Nephron progenitor cell (in vitro differentiated cells): ENCODE measurements at regions not wholly inside any gene's neighbourhood (a gene's known extent, or its start where the extent isn't known, plus 50 kb on each side); places are given as distances from the start of the nearest gene placed in this dataset.
A peak's percentile ranks its signal among the peaks of the same experiment; 100 is the strongest.

ENCODE experiments used
- DNase-seq: peaks from one replicate; pipeline ENCODE4 v3.0.0; 2021
- H3K27ac Mint-ChIP-seq: 2 replicates; pipeline ENCODE4 v1.8.0; 2021; ENCODE audit warnings: mild to moderate bottlenecking, moderate library complexity, mixed read lengths
- H3K27me3 Mint-ChIP-seq: 2 replicates; pipeline ENCODE4 v1.8.0; 2021; ENCODE audit warnings: mild to moderate bottlenecking, low read depth, mixed read lengths; ENCODE audit not compliant: poor library complexity
- H3K36me3 Mint-ChIP-seq: 2 replicates; pipeline ENCODE4 v1.8.0; 2021; ENCODE audit warnings: low read depth, mixed read lengths
- H3K4me1 Mint-ChIP-seq: 2 replicates; pipeline ENCODE4 v1.8.0; 2021; ENCODE audit warnings: mixed read lengths
- H3K4me3 Mint-ChIP-seq: 2 replicates; pipeline ENCODE4 v1.8.0; 2021; ENCODE audit warnings: mild to moderate bottlenecking, moderate library complexity, mixed read lengths
- H3K9me3 Mint-ChIP-seq: 2 replicates; pipeline ENCODE4 v1.8.0; 2021; ENCODE audit warnings: mild to moderate bottlenecking, moderate library complexity, mixed read lengths
- TF ChIP-seq, protein P1 (sequence below): fragments of 200-600 bp; sonication (generic); IDR thresholded peaks from 2 replicates; pipeline ENCODE4 v1.5.0; 2021; ENCODE audit warnings: antibody characterized with exemption

DNA sequence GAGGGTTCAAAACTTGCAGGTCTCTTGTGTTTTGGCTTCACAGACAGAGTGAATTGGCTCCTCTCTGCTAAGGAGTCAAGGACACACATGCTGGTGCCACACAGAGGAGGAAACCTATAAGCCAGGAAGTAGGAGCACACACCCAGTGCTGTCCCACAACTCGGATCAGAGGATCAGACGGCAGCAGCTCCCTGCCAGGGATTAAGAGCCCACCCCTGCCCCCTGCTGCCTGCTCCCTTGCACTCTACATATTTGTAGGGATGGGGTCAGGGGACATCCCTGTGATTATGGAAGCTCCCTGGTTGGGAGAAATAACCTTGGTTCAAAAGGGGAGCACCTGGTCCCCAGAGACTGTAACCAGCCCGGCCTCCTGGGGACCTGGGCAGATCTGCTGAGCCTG lies 77.5 kb upstream of the CLDN10 start:
- peaks cover 27% of the 10 kb centered on the region for H3K27me3 Mint-ChIP-seq

DNA sequence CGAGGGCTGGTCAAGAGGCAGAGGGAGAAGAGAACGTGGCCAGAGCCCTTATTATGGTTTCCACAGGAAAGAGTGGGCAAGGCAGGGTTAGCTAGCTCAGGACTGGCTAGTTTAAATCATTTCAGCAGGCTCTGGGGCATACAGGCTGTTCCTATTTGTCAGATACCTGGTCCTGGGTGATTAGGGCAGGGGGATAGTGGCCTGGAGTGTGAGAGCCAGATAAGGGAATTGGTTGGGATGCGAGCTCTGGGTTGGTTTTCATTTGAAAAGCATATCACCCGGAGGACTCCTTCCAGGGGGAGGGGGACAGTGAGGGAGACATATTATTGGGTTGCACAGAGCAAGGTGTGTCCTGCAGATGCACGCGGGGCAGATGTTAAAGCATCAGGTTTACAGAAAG lies 75.3 kb upstream of the CLDN10 start:
- Mint-ChIP-seq H3K4me1 (peaks cover 6% of the 10 kb centered on the region), H3K36me3 (no peaks in the 10 kb centered on the region), H3K27me3 (peaks cover 34% of the 10 kb centered on the region), H3K9me3 (no peaks in the 10 kb centered on the region), H3K4me3 (no peak overlapping the region), H3K27ac (no peak overlapping the region)
- DNase-seq = no peak
- TF ChIP-seq, protein P1, sequence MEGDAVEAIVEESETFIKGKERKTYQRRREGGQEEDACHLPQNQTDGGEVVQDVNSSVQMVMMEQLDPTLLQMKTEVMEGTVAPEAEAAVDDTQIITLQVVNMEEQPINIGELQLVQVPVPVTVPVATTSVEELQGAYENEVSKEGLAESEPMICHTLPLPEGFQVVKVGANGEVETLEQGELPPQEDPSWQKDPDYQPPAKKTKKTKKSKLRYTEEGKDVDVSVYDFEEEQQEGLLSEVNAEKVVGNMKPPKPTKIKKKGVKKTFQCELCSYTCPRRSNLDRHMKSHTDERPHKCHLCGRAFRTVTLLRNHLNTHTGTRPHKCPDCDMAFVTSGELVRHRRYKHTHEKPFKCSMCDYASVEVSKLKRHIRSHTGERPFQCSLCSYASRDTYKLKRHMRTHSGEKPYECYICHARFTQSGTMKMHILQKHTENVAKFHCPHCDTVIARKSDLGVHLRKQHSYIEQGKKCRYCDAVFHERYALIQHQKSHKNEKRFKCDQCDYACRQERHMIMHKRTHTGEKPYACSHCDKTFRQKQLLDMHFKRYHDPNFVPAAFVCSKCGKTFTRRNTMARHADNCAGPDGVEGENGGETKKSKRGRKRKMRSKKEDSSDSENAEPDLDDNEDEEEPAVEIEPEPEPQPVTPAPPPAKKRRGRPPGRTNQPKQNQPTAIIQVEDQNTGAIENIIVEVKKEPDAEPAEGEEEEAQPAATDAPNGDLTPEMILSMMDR = no peak

More for the DNA sequence above, 77.5 kb upstream of the CLDN10 start:
- H3K36me3 Mint-ChIP-seq = no peaks in the 10 kb centered on the region
- H3K27ac Mint-ChIP-seq = no peak overlapping the region
- DNase-seq = peak; percentile 9
- H3K4me3 Mint-ChIP-seq = no peak overlapping the region
- TF ChIP-seq, protein P1 = no peak
- no peaks in the 10 kb centered on the region for H3K9me3 Mint-ChIP-seq
- peaks cover 4% of the 10 kb centered on the region for H3K4me1 Mint-ChIP-seq

DNA sequence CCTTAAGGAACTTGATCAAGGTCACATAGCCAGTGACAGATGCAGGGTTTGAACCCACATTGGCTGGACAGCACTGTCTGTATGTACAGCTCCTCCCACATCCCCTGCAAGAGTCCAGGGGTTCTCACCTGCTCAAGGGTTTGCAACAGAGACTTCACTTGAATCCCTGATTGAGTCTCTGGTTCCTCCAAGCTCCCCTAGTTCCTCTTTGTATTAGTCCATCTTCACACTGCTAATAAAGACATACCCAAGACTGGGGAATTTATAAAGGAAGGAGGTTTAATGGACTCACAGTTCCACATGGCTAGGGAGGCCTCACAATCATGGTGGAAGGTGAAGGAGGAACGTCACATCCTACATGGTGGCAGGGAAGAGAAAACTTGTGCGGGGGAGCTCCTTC lies 72.8 kb upstream of the CLDN10 start:
- TF ChIP-seq, protein P1 = no peak
- Mint-ChIP-seq H3K9me3 (no peaks in the 10 kb centered on the region), H3K27me3 (peaks cover 29% of the 10 kb centered on the region), H3K4me3 (no peak overlapping the region), H3K36me3 (no peaks in the 10 kb centered on the region), H3K27ac (no peak overlapping the region), H3K4me1 (peaks cover 6% of the 10 kb centered on the region)
- no peak for DNase-seq

DNA sequence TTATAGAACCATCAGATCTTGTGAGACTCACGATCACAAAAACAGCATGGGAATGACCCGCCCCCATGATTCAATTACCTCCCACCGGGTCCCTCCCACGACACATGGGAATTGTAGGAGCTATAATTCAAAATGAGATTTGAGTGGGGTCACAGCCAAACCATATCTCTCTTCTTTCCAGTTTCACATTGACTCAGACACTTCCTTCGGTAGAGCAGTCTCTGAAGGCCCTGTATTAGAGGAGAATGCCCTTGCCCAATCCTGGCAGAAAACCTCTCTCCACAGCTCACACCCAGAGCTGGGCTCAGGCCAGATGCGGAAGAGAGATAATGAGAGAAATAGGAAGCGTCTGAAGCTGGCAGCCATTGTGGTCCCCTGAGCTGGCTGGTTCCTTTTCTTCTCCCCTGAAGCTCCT lies 72.4 kb upstream of the CLDN10 start:
- H3K27me3 Mint-ChIP-seq = peaks cover 31% of the 10 kb centered on the region
- H3K36me3 Mint-ChIP-seq = no peaks in the 10 kb centered on the region
- H3K4me1 Mint-ChIP-seq = peaks cover 6% of the 10 kb centered on the region
- no peak overlapping the region for H3K4me3 Mint-ChIP-seq
- H3K9me3 Mint-ChIP-seq = no peaks in the 10 kb centered on the region
- no peak for DNase-seq
- no peak overlapping the region for H3K27ac Mint-ChIP-seq
- TF ChIP-seq, protein P1 = no peak

DNA sequence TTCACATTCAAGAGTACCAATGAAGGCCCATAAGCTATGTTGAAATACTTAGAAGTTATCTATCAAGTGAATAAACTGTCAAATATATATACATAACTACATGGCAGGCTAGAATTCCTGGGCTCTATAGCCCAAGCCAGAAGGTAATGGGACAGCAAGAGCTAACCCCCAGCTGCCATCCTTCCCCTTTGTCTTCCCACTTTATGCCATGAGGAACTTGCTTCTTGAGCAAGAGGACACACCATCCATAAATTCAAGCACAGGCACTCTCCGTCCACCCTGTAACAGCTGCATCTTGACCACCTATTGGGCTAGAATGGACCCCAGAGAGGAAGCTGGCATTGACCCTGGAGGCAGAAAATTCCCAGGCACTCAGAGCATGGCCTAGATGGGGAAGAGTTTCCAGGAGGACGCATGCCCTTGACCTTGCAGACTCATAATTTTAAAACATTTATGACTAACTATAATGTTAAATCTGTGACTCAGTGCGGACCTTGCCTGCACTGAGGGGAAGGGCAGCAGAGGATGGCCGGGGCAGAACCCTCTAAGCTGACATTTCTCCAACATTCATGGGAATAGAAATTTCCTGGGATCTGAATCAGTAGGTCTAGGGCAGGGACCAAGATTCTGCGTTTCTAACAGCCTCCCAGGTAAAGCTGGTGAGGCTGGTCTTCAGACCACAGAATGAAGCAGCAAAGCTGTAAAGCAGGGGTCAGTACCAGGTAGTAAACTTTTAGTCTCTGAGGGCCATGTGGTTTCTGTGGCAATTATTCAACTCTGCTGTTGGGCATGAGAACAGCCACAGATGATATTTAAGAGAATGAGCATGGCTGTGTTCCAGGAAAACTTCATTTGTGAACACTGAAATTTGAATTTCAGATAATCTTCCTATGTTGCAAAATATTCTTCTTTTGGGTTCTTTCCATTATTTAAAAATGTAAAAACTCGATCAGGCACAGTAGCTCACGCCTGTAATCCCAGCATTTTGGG lies 71.4 kb upstream of the CLDN10 start:
- H3K4me1 Mint-ChIP-seq = peaks cover 6% of the 10 kb centered on the region
- TF ChIP-seq, protein P1 = no peak
- no peaks in the 10 kb centered on the region for H3K36me3 Mint-ChIP-seq
- no peak overlapping the region for H3K4me3 Mint-ChIP-seq
- no peak for DNase-seq
- peaks cover 24% of the 10 kb centered on the region for H3K27me3 Mint-ChIP-seq
- H3K9me3 Mint-ChIP-seq = no peaks in the 10 kb centered on the region
- H3K27ac Mint-ChIP-seq = no peak overlapping the region
